Gastroesophageal sphincter (tissue), 4 donors: ENCODE measurements at regions not wholly inside any gene's neighbourhood (a gene's known extent, or its start where the extent isn't known, plus 50 kb on each side); places are given as distances from the start of the nearest gene placed in this dataset.

Source experiments
- ATAC-seq: fragments of 150-250 bp; one replicate; pipeline ENCODE4 v1.9.1; 2016; ENCODE audit warnings: mild to moderate bottlenecking, moderate library complexity
- H3K27ac ChIP-seq, 4 donors: fragments of 200-600 bp; sonication (generic) in 3 of 4; 1 replicate in 3 of 4; 2 replicates in 1 of 4; pipeline ENCODE4 v1.5.1; 2016 to 2019
- H3K27me3 ChIP-seq: fragments of 200-600 bp; sonication (generic); one replicate; pipeline ENCODE4 v1.5.1; 2019
- H3K36me3 ChIP-seq, 2 donors: fragments of 200-600 bp; sonication (generic); one replicate each; pipeline ENCODE4 v1.5.1; 2019; ENCODE audit warnings: control low read depth in 1 of 2
- H3K4me1 ChIP-seq, 3 donors: fragments of 200-600 bp; sonication (generic); 1 replicate in 2 of 3; 2 replicates in 1 of 3; pipeline ENCODE4 v1.5.1; 2016 to 2019; ENCODE audit warnings: control low read depth in 2 of 3
- H3K4me3 ChIP-seq, 2 donors: fragments of 200-600 bp; sonication (generic); one replicate each; pipeline ENCODE4 v1.5.1; 2019; ENCODE audit warnings: mild to moderate bottlenecking in 1 of 2, moderate library complexity in 1 of 2
- H3K9me3 ChIP-seq, 3 donors: fragments of 200-600 bp; sonication (generic); one replicate each; pipeline ENCODE4 v1.5.1; 2017 to 2019; ENCODE audit warnings: control low read depth in 2 of 3
- CTCF ChIP-seq, 4 experiments: fragments of 200-600 bp in 2 of 4; fragments of 450-650 bp in 2 of 4; sonication (generic) in 1 of 4; IDR thresholded peaks; one replicate each; pipeline ENCODE4 v1.5.1; 2017 to 2019; ENCODE audit warnings: antibody characterized with exemption in 4 of 4, mild to moderate bottlenecking in 2 of 4, moderate library complexity in 2 of 4
- EP300 ChIP-seq: sonication (generic); formaldehyde crosslinking; IDR thresholded peaks from one replicate; pipeline ENCODE4 v1.6.1; 2017; ENCODE audit warnings: antibody characterized with exemption, mild to moderate bottlenecking
- POLR2A ChIP-seq, 2 donors: fragments of 450-650 bp; IDR thresholded peaks; one replicate each; pipeline ENCODE4 v1.6.1; 2017; ENCODE audit warnings: antibody characterized with exemption in 2 of 2, mild to moderate bottlenecking in 2 of 2, moderate library complexity in 1 of 2
- POLR2AphosphoS5 ChIP-seq: sonication (generic); formaldehyde crosslinking; IDR thresholded peaks from one replicate; pipeline ENCODE4 v1.6.1; 2017; ENCODE audit warnings: antibody characterized with exemption
- WGBS, 2 donors: methylation state at CpG; one replicate each; pipeline ENCODE4 v1.1.5; 2018; ENCODE audit warnings: low coverage in 1 of 2; 5-methylcytosine and 5-hydroxymethylcytosine counted together

GRCh38 chr4:154032914-154033313 is 244.0 kb upstream of the SFRP2 start:
- H3K4me1 ChIP-seq, result no peaks in the 10 kb centered on the region
- no peak for ATAC-seq
- no peak for TF ChIP-seq POLR2A (IDR thresholded peaks at IDR 0.05)
- TF ChIP-seq EP300, result no peak
- no peak for TF ChIP-seq CTCF (IDR thresholded peaks at IDR 0.05)
- TF ChIP-seq POLR2AphosphoS5, result no peak
- peaks cover 0 to 9% (median 0%) of the 10 kb centered on the region in 3 donors for H3K9me3 ChIP-seq
- no peak overlapping the region for H3K27ac ChIP-seq
- H3K4me3 ChIP-seq, result no peak overlapping the region
- peaks cover 3% of the 10 kb centered on the region for H3K27me3 ChIP-seq
- no peaks in the 10 kb centered on the region for H3K36me3 ChIP-seq
- WGBS, 2 donors, result 95 to 97% methylated on average over 3 of the region's 3 CpGs

GRCh38 chr4:154030746-154031145 is 241.9 kb upstream of the SFRP2 start:
- Histone ChIP-seq H3K4me1 (no peaks in the 10 kb centered on the region), H3K36me3 (no peaks in the 10 kb centered on the region), H3K27me3 (peaks cover 3% of the 10 kb centered on the region), H3K4me3 (no peak overlapping the region), H3K9me3 (peaks cover 0 to 9% (median 0%) of the 10 kb centered on the region in 3 donors), H3K27ac (no peak overlapping the region)
- no peak for TF ChIP-seq EP300
- TF ChIP-seq CTCF (IDR thresholded peaks at IDR 0.05), result no peak
- no peak for TF ChIP-seq POLR2AphosphoS5
- no peak for TF ChIP-seq POLR2A (IDR thresholded peaks at IDR 0.05)
- WGBS, 2 donors, result 37 to 50% methylated on average over 1 to 2 of the region's 2 CpGs
- ATAC-seq, result no peak

GRCh38 chr4:154030152-154030551 is 241.3 kb upstream of the SFRP2 start:
- Histone ChIP-seq H3K4me3 (no peak overlapping the region), H3K9me3 (peaks cover 0 to 9% (median 0%) of the 10 kb centered on the region in 3 donors), H3K27me3 (peaks cover 3% of the 10 kb centered on the region), H3K36me3 (no peaks in the 10 kb centered on the region), H3K27ac (no peak overlapping the region), H3K4me1 (no peaks in the 10 kb centered on the region)
- no peak for TF ChIP-seq CTCF (IDR thresholded peaks at IDR 0.05)
- no peak for TF ChIP-seq POLR2AphosphoS5
- no peak for TF ChIP-seq POLR2A (IDR thresholded peaks at IDR 0.05)
- TF ChIP-seq EP300, result no peak
- WGBS, 2 donors, result 62% methylated on average over 2 of the region's 2 CpGs
- ATAC-seq, result no peak

GRCh38 chr4:154029171-154029570 is 240.3 kb upstream of the SFRP2 start:
- H3K4me3 ChIP-seq, result no peak overlapping the region
- H3K36me3 ChIP-seq, result no peaks in the 10 kb centered on the region
- H3K27ac ChIP-seq, result no peak overlapping the region
- H3K9me3 ChIP-seq, result peaks cover 0 to 9% (median 0%) of the 10 kb centered on the region in 3 donors
- TF ChIP-seq EP300, result no peak
- TF ChIP-seq CTCF (IDR thresholded peaks at IDR 0.05), result no peak
- TF ChIP-seq POLR2AphosphoS5, result no peak
- H3K4me1 ChIP-seq, result no peaks in the 10 kb centered on the region
- WGBS, 2 donors, result 80 to 84% methylated on average over 2 of the region's 2 CpGs
- H3K27me3 ChIP-seq, result peaks cover 3% of the 10 kb centered on the region
- ATAC-seq, result no peak

- 57 to 65% methylated on average over 1 to 2 of the region's 2 CpGs for WGBS, 2 donors
- TF ChIP-seq POLR2A (IDR thresholded peaks at IDR 0.05) (no peak), POLR2AphosphoS5 (no peak), EP300 (no peak), CTCF (IDR thresholded peaks at IDR 0.05) (no peak)
- Histone ChIP-seq H3K27me3 (no peaks in the 10 kb centered on the region), H3K36me3 (no peaks in the 10 kb centered on the region), H3K4me3 (no peak overlapping the region), H3K27ac (no peak overlapping the region), H3K9me3 (no peaks in the 10 kb centered on the region), H3K4me1 (no peaks in the 10 kb centered on the region)
- ATAC-seq, result no peak
Observed at GRCh38 chr4:154025110-154025509, 236.2 kb upstream of the SFRP2 start.
